Mammary epithelial cell (primary cell): ENCODE measurements at regions not wholly inside any gene's neighbourhood (a gene's known extent, or its start where the extent isn't known, plus 50 kb on each side); places are given as distances from the start of the nearest gene placed in this dataset.

ENCODE experiments used
- CTCF ChIP-seq, 2 donors: IDR thresholded peaks in 1 of 2; conservative IDR thresholded peaks in 1 of 2; 2 replicates each; pipeline ENCODE4 v1.5.1; 2011 to 2012; ENCODE audit warnings: inconsistent platforms in 2 of 2, low read length in 2 of 2, mild to moderate bottlenecking in 2 of 2, control low read depth in 1 of 2, low read depth in 1 of 2; ENCODE audit not compliant: insufficient read depth in 1 of 2; ENCODE audit errors: extremely low read depth in 1 of 2
- EZH2 ChIP-seq: IDR thresholded peaks from 2 replicates; pipeline ENCODE4 v1.6.1; 2012; ENCODE audit warnings: low read length, inconsistent platforms, borderline replicate concordance

GRCh38 chr5:2656206-2656605, 95.3 kb downstream of the IRX2 start:
- TF ChIP-seq CTCF (conservative IDR thresholded peaks at IDR 0.05 in 1 of 2, IDR thresholded peaks at IDR 0.05 in 1 of 2; ENCODE audit: extremely low read depth in 1 of 2, insufficient read depth in 1 of 2, low read depth in 1 of 2, low read length in 2 of 2) (no peak), EZH2 (no peak)
